ENCODE measurements at regions not wholly inside any gene's neighbourhood (a gene's known extent, or its start where the extent isn't known, plus 50 kb on each side); places are given as distances from the start of the nearest gene placed in this dataset.
"Not testable (repeated sequence)": the region's sequence is repeated elsewhere in the genome, so short reads cannot be mapped to it uniquely, and the experiment has no call there.

GRCh38 chr3:171980578-171981270 lies 58.7 kb upstream of the FNDC3B start:
- DNase-seq (ENCODE audit: low read depth): peak; percentile 46

GRCh38 chr3:171981271-171981605 lies 58.1 kb upstream of the FNDC3B start:
- no peak for DNase-seq (ENCODE audit: low read depth)

- DNase-seq (ENCODE audit: low read depth): peak; percentile 47
These were observed 56.5 kb upstream of the FNDC3B start for GRCh38 chr3:171982828-171983227.

- not testable (repeated sequence) for DNase-seq (ENCODE audit: low read depth)
These were observed 55.7 kb upstream of the FNDC3B start for GRCh38 chr3:171983685-171984084.

GRCh38 chr3:171984883-171985282 lies 54.5 kb upstream of the FNDC3B start:
- DNase-seq (ENCODE audit: low read depth): no peak

GRCh38 chr3:171986176-171986575 lies 53.2 kb upstream of the FNDC3B start:
- DNase-seq (ENCODE audit: low read depth): no peak

- DNase-seq (ENCODE audit: low read depth): no peak
These were observed 52.4 kb upstream of the FNDC3B start for GRCh38 chr3:171986757-171987518.

Data from HT1080 (cell line).